ENCODE measurements at regions not wholly inside any gene's neighbourhood (a gene's known extent, or its start where the extent isn't known, plus 50 kb on each side); places are given as distances from the start of the nearest gene placed in this dataset.

GRCh38 chr13:109372666-109373065 is 413.7 kb downstream of the IRS2 start:
- CTCF ChIA-PET, result no interaction called here
- POLR2A ChIA-PET, result no interaction called here

GRCh38 chr13:109371066-109371465 is 415.3 kb downstream of the IRS2 start:
- Histone ChIP-seq H3K36me3 (ENCODE audit: control insufficient read depth in 2 of 2, insufficient read depth in 1 of 2, low read length in 2 of 2) (no peaks in the 10 kb centered on the region), H3K4me1 (ENCODE audit: control insufficient read depth, insufficient read depth, low read length) (no peaks in the 10 kb centered on the region), H3K9me3 (ENCODE audit: control insufficient read depth, insufficient read depth, low read depth, low read length) (no peaks in the 10 kb centered on the region), H3K4me3 (ENCODE audit: low read depth, low read length) (no peak overlapping the region), H3K27ac (ENCODE audit: extremely low read depth, low read depth, low read length) (no peak overlapping the region)
- POLR2A ChIA-PET, result no interaction called here
- CTCF ChIA-PET, result no interaction called here
- no peak for TF ChIP-seq ZNF514 (tag by site-specific recombination; IDR thresholded peaks at IDR 0.05)
- no peak for TF ChIP-seq ZNF175 (tag by site-specific recombination; IDR thresholded peaks at IDR 0.05)
- no peak for TF ChIP-seq ZNF585B (tag by site-specific recombination; IDR thresholded peaks at IDR 0.05)
- no peak for TF ChIP-seq ZSCAN4 (tag by site-specific recombination; IDR thresholded peaks at IDR 0.05)
- TF ChIP-seq ZNF398 (tag by site-specific recombination; IDR thresholded peaks at IDR 0.05), result no peak
- TF ChIP-seq GLI4 (tag by site-specific recombination; IDR thresholded peaks at IDR 0.05), result no peak
- no peak for TF ChIP-seq ZNF133 (tag by site-specific recombination; IDR thresholded peaks at IDR 0.05)
- no peak for TF ChIP-seq INSM2 (tag by site-specific recombination; IDR thresholded peaks at IDR 0.05)
- no peak for TF ChIP-seq ZNF48 (tag by site-specific recombination; IDR thresholded peaks at IDR 0.05)
- TF ChIP-seq ZNF341 (tag by site-specific recombination; IDR thresholded peaks at IDR 0.05; ENCODE audit: low read depth), result no peak
- TF ChIP-seq ZNF561 (tag by site-specific recombination; IDR thresholded peaks at IDR 0.05; ENCODE audit: borderline replicate concordance), result no peak

More at GRCh38 chr13:109372666-109373065, 413.7 kb downstream of the IRS2 start:
- Histone ChIP-seq H3K4me1 (ENCODE audit: control insufficient read depth, insufficient read depth, low read length) (no peaks in the 10 kb centered on the region), H3K9me3 (ENCODE audit: control insufficient read depth, insufficient read depth, low read depth, low read length) (no peaks in the 10 kb centered on the region), H3K4me3 (ENCODE audit: low read depth, low read length) (no peak overlapping the region), H3K36me3 (ENCODE audit: control insufficient read depth in 2 of 2, insufficient read depth in 1 of 2, low read length in 2 of 2) (no peaks in the 10 kb centered on the region), H3K27ac (ENCODE audit: extremely low read depth, low read depth, low read length) (no peak overlapping the region)
- no peak for TF ChIP-seq OVOL3 (tag by site-specific recombination; IDR thresholded peaks at IDR 0.05)
- TF ChIP-seq ZNF610 (tag by site-specific recombination; IDR thresholded peaks at IDR 0.05; ENCODE audit: borderline replicate concordance), result no peak
- TF ChIP-seq ZBTB21 (tag by site-specific recombination; IDR thresholded peaks at IDR 0.05), result no peak
- TF ChIP-seq ZNF354C (tag by site-specific recombination; IDR thresholded peaks at IDR 0.05; ENCODE audit: borderline replicate concordance, low read depth), result no peak
- no peak for TF ChIP-seq CTCF (tag by site-specific recombination; IDR thresholded peaks at IDR 0.05)
- TF ChIP-seq ZNF645 (tag by site-specific recombination; IDR thresholded peaks at IDR 0.05), result no peak
- TF ChIP-seq FEZF1 (tag by site-specific recombination; IDR thresholded peaks at IDR 0.05), result no peak
- no peak for TF ChIP-seq ZNF280D (tag by site-specific recombination; IDR thresholded peaks at IDR 0.05)
- no peak for TF ChIP-seq ZNF654 (tag by site-specific recombination; IDR thresholded peaks at IDR 0.05; ENCODE audit: low read depth)
